ENCODE measurements at regions not wholly inside any gene's neighbourhood (a gene's known extent, or its start where the extent isn't known, plus 50 kb on each side); places are given as distances from the start of the nearest gene placed in this dataset.
"Not testable (repeated sequence)": the region's sequence is repeated elsewhere in the genome, so short reads cannot be mapped to it uniquely, and the experiment has no call there.

GRCh38 chr2:180775711-180776110, 204.7 kb upstream of the UBE2E3 start:
- H3K9ac ChIP-seq (ENCODE audit: extremely low read depth, low read length, poor library complexity, severe bottlenecking) = no peak overlapping the region
- no peak overlapping the region for H3K4me3 ChIP-seq (ENCODE audit: low read length)
- H3K36me3 Mint-ChIP-seq (ENCODE audit: low read depth) = no peaks in the 10 kb centered on the region
- H3K9me3 ChIP-seq (ENCODE audit: control insufficient read depth, low read length) = no peaks in the 10 kb centered on the region
- H3K36me3 ChIP-seq (ENCODE audit: control insufficient read depth, insufficient read depth, low read length) = no peaks in the 10 kb centered on the region
- H3K4me1 ChIP-seq (ENCODE audit: control insufficient read depth, insufficient read depth, low read length) = no peaks in the 10 kb centered on the region
- DNase-seq = no peak
- WGBS, 2 experiments (ENCODE audit: insufficient coverage in 1 of 2, insufficient read length in 1 of 2) = 91 to 100% methylated on average over 3 of the region's 3 CpGs
- H3K9me3 Mint-ChIP-seq = no peaks in the 10 kb centered on the region
- no peaks in the 10 kb centered on the region for H3K27me3 Mint-ChIP-seq (ENCODE audit: insufficient read depth)
- no peaks in the 10 kb centered on the region for H3K27me3 ChIP-seq (ENCODE audit: control insufficient read depth, insufficient read depth, low read length, poor library complexity, severe bottlenecking)
- TF ChIP-seq, protein P1, sequence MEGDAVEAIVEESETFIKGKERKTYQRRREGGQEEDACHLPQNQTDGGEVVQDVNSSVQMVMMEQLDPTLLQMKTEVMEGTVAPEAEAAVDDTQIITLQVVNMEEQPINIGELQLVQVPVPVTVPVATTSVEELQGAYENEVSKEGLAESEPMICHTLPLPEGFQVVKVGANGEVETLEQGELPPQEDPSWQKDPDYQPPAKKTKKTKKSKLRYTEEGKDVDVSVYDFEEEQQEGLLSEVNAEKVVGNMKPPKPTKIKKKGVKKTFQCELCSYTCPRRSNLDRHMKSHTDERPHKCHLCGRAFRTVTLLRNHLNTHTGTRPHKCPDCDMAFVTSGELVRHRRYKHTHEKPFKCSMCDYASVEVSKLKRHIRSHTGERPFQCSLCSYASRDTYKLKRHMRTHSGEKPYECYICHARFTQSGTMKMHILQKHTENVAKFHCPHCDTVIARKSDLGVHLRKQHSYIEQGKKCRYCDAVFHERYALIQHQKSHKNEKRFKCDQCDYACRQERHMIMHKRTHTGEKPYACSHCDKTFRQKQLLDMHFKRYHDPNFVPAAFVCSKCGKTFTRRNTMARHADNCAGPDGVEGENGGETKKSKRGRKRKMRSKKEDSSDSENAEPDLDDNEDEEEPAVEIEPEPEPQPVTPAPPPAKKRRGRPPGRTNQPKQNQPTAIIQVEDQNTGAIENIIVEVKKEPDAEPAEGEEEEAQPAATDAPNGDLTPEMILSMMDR (conservative IDR thresholded peaks at IDR 0.05) = no peak
- H3K27ac Mint-ChIP-seq = no peak overlapping the region
- H3K27ac ChIP-seq (ENCODE audit: low read depth, low read length) = no peak overlapping the region
- no peak overlapping the region for H3K4me3 Mint-ChIP-seq
- peaks cover 5% of the 10 kb centered on the region for H3K4me1 Mint-ChIP-seq

DNA sequence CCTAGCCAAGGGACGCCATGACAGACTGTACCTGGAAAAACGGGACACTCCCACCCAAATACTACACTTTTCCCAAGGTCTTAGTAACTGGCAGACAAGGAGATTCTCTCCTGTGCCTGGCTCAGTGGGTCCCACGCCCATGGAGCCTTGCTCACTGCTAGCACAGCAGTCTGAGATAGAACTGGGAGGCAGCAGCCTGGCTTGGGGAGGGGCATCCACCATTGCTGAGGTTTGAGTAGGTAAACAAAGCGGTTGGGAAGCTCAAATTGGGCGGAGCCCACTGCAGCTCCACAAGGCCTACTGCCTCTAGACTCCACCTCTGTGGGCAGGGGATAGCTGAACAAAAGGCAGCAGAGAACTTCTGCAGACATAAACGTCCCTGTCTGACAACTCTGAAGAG, 215.1 kb upstream of the UBE2E3 start:
- not testable (repeated sequence) for H3K27me3 ChIP-seq (ENCODE audit: control insufficient read depth, insufficient read depth, low read length, poor library complexity, severe bottlenecking); H3K27me3 Mint-ChIP-seq (ENCODE audit: insufficient read depth); H3K4me1 Mint-ChIP-seq; H3K9me3 Mint-ChIP-seq; DNase-seq; H3K9me3 ChIP-seq (ENCODE audit: control insufficient read depth, low read length); H3K36me3 Mint-ChIP-seq (ENCODE audit: low read depth); H3K27ac Mint-ChIP-seq; H3K4me1 ChIP-seq (ENCODE audit: control insufficient read depth, insufficient read depth, low read length); H3K36me3 ChIP-seq (ENCODE audit: control insufficient read depth, insufficient read depth, low read length); H3K9ac ChIP-seq (ENCODE audit: extremely low read depth, low read length, poor library complexity, severe bottlenecking); H3K4me3 Mint-ChIP-seq; H3K4me3 ChIP-seq (ENCODE audit: low read length); H3K27ac ChIP-seq (ENCODE audit: low read depth, low read length)
- whole genome bisulfite sequencing, 2 experiments (ENCODE audit: insufficient coverage in 1 of 2, insufficient read length in 1 of 2) = 85 to 88% methylated on average over 3 to 6 of the region's 6 CpGs

GRCh38 chr2:180763263-180763989, 217.0 kb upstream of the UBE2E3 start:
- Mint-ChIP-seq H3K27me3 (ENCODE audit: insufficient read depth) (no peaks in the 10 kb centered on the region), H3K4me3 (no peak overlapping the region), H3K4me1 (peaks cover 2% of the 10 kb centered on the region), H3K27ac (no peak overlapping the region), H3K9me3 (peaks cover 2% of the 10 kb centered on the region), H3K36me3 (ENCODE audit: low read depth) (no peaks in the 10 kb centered on the region)
- Histone ChIP-seq H3K4me1 (ENCODE audit: control insufficient read depth, insufficient read depth, low read length) (no peaks in the 10 kb centered on the region), H3K9me3 (ENCODE audit: control insufficient read depth, low read length) (no peaks in the 10 kb centered on the region), H3K4me3 (ENCODE audit: low read length) (no peak overlapping the region), H3K36me3 (ENCODE audit: control insufficient read depth, insufficient read depth, low read length) (no peaks in the 10 kb centered on the region), H3K27me3 (ENCODE audit: control insufficient read depth, insufficient read depth, low read length, poor library complexity, severe bottlenecking) (no peaks in the 10 kb centered on the region), H3K9ac (ENCODE audit: extremely low read depth, low read length, poor library complexity, severe bottlenecking) (no peak overlapping the region), H3K27ac (ENCODE audit: low read depth, low read length) (no peak overlapping the region)
- WGBS, 2 experiments (ENCODE audit: insufficient coverage in 1 of 2, insufficient read length in 1 of 2) = 74% methylated on average over 2 of the region's 2 CpGs; no CpG with 5 or more reads in 1 of the 2 experiments
- DNase-seq = no peak
- TF ChIP-seq, protein P1 (conservative IDR thresholded peaks at IDR 0.05) = no peak

DNA sequence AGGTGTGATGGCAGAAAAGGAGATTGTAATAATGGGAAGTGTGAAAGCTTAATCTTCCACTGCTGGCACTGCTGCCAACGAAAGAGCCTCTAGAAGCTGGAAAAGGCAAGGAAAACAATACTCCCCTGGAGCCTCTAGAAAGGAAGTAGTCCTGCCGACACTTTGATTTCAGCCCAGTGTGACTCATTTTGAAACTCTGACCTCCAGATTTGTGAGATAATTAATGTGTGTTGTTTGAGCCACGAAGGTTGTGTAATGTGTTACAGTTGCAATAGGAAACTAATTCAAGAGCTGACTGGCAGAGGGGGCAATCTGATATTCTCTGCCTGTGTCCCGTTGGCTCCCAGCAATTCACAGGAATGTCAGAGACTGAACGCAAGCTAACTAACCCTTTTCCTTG, 219.2 kb upstream of the UBE2E3 start:
- DNase-seq = no peak
- Mint-ChIP-seq H3K4me1 (peaks cover 2% of the 10 kb centered on the region), H3K4me3 (no peak overlapping the region), H3K27me3 (ENCODE audit: insufficient read depth) (no peaks in the 10 kb centered on the region), H3K27ac (no peak overlapping the region), H3K36me3 (ENCODE audit: low read depth) (no peaks in the 10 kb centered on the region), H3K9me3 (peaks cover 2% of the 10 kb centered on the region)
- Histone ChIP-seq H3K27ac (ENCODE audit: low read depth, low read length) (no peak overlapping the region), H3K9ac (ENCODE audit: extremely low read depth, low read length, poor library complexity, severe bottlenecking) (no peak overlapping the region), H3K4me1 (ENCODE audit: control insufficient read depth, insufficient read depth, low read length) (no peaks in the 10 kb centered on the region), H3K4me3 (ENCODE audit: low read length) (no peak overlapping the region), H3K27me3 (ENCODE audit: control insufficient read depth, insufficient read depth, low read length, poor library complexity, severe bottlenecking) (no peaks in the 10 kb centered on the region), H3K9me3 (ENCODE audit: control insufficient read depth, low read length) (no peaks in the 10 kb centered on the region), H3K36me3 (ENCODE audit: control insufficient read depth, insufficient read depth, low read length) (no peaks in the 10 kb centered on the region)
- TF ChIP-seq, protein P1 (conservative IDR thresholded peaks at IDR 0.05) = no peak
- WGBS, 2 experiments (ENCODE audit: insufficient coverage in 1 of 2, insufficient read length in 1 of 2) = 73 to 82% methylated on average over 4 to 5 of the region's 5 CpGs
